GM19438 (cell line): ENCODE measurements at regions not wholly inside any gene's neighbourhood (a gene's known extent, or its start where the extent isn't known, plus 50 kb on each side); places are given as distances from the start of the nearest gene placed in this dataset.
"Not testable (repeated sequence)": the region's sequence is repeated elsewhere in the genome, so short reads cannot be mapped to it uniquely, and the experiment has no call there.

Experiments
- ATAC-seq: cut with Tn5 transposase; IDR thresholded peaks from one replicate; pipeline ENCODE4 v1.9.1; 2021; ENCODE audit warnings: low read depth; ENCODE audit not compliant: unreplicated experiment

- ATAC-seq = no peak
Observed at GRCh38 chr12:25615119-25615518, 62.0 kb upstream of the LMNTD1 start.

GRCh38 chr12:25616286-25616685, 63.2 kb upstream of the LMNTD1 start:
- no peak for ATAC-seq

GRCh38 chr12:25617991-25618390, 64.9 kb upstream of the LMNTD1 start:
- ATAC-seq = no peak

- no peak for ATAC-seq
Observed at GRCh38 chr12:25623816-25624215, 70.7 kb upstream of the LMNTD1 start.

- no peak for ATAC-seq
Observed at GRCh38 chr12:25625146-25625545, 72.1 kb upstream of the LMNTD1 start.

GRCh38 chr12:25629341-25629740, 76.3 kb upstream of the LMNTD1 start:
- no peak for ATAC-seq

GRCh38 chr12:25630735-25631515, 77.8 kb upstream of the LMNTD1 start:
- ATAC-seq = not testable (repeated sequence)

GRCh38 chr12:25633149-25633548, 80.1 kb upstream of the LMNTD1 start:
- not testable (repeated sequence) for ATAC-seq

GRCh38 chr12:25637752-25638151, 84.7 kb upstream of the LMNTD1 start:
- ATAC-seq = no peak

- no peak for ATAC-seq
Observed at GRCh38 chr12:25639406-25639805, 86.3 kb upstream of the LMNTD1 start.

- ATAC-seq = no peak
Observed at GRCh38 chr12:25644979-25645378, 91.9 kb upstream of the LMNTD1 start.

- ATAC-seq = no peak
Observed at GRCh38 chr12:25645427-25645826, 92.3 kb upstream of the LMNTD1 start.

- no peak for ATAC-seq
Observed at GRCh38 chr12:25651931-25652330, 98.8 kb upstream of the LMNTD1 start.

GRCh38 chr12:25652371-25652770, 99.3 kb upstream of the LMNTD1 start:
- no peak for ATAC-seq

- ATAC-seq = no peak
Observed at GRCh38 chr12:25653487-25654175, 100.5 kb upstream of the LMNTD1 start.

- no peak for ATAC-seq
Observed at GRCh38 chr12:25655702-25656101, 102.6 kb upstream of the LMNTD1 start.

- ATAC-seq = no peak
Observed at GRCh38 chr12:25659621-25660020, 106.5 kb upstream of the LMNTD1 start.

GRCh38 chr12:25670076-25671055, 117.3 kb upstream of the LMNTD1 start:
- ATAC-seq = no peak

- no peak for ATAC-seq
Observed at GRCh38 chr12:25675808-25676207, 122.7 kb upstream of the LMNTD1 start.

- no peak for ATAC-seq
Observed at GRCh38 chr12:25677232-25677937, 124.3 kb upstream of the LMNTD1 start.
